HG02588 (cell line): ENCODE measurements at regions not wholly inside any gene's neighbourhood (a gene's known extent, or its start where the extent isn't known, plus 50 kb on each side); places are given as distances from the start of the nearest gene placed in this dataset.

Source experiments
- ATAC-seq: cut with Tn5 transposase; IDR thresholded peaks from one replicate; pipeline ENCODE4 v1.9.1; 2021; ENCODE audit warnings: mild to moderate bottlenecking, moderate library complexity; ENCODE audit not compliant: unreplicated experiment

GRCh38 chr7:46143949-46144917, 223.2 kb upstream of the IGFBP3 start:
- no peak for ATAC-seq

GRCh38 chr7:46143421-46143820, 222.3 kb upstream of the IGFBP3 start:
- no peak for ATAC-seq

GRCh38 chr7:46139079-46139478, 218.0 kb upstream of the IGFBP3 start:
- ATAC-seq, result no peak

GRCh38 chr7:46137725-46138124, 216.7 kb upstream of the IGFBP3 start:
- no peak for ATAC-seq

GRCh38 chr7:46135557-46135956, 214.5 kb upstream of the IGFBP3 start:
- ATAC-seq, result no peak

GRCh38 chr7:46134795-46135194, 213.7 kb upstream of the IGFBP3 start:
- ATAC-seq, result no peak

- ATAC-seq, result no peak
Measured at GRCh38 chr7:46134385-46134784, 213.3 kb upstream of the IGFBP3 start.

- ATAC-seq, result no peak
Measured at GRCh38 chr7:46133751-46134150, 212.7 kb upstream of the IGFBP3 start.

- ATAC-seq, result no peak
Measured at GRCh38 chr7:46133072-46133471, 212.0 kb upstream of the IGFBP3 start.

- no peak for ATAC-seq
Measured at GRCh38 chr7:46131916-46132795, 211.1 kb upstream of the IGFBP3 start.

GRCh38 chr7:46129831-46130230, 208.8 kb upstream of the IGFBP3 start:
- ATAC-seq, result no peak

GRCh38 chr7:46127814-46128213, 206.7 kb upstream of the IGFBP3 start:
- ATAC-seq, result no peak

- no peak for ATAC-seq
Measured at GRCh38 chr7:46126675-46127300, 205.7 kb upstream of the IGFBP3 start.

- no peak for ATAC-seq
Measured at GRCh38 chr7:46123756-46124343, 202.8 kb upstream of the IGFBP3 start.

GRCh38 chr7:46115410-46115809, 194.3 kb upstream of the IGFBP3 start:
- no peak for ATAC-seq

GRCh38 chr7:46109437-46109836, 188.4 kb upstream of the IGFBP3 start:
- ATAC-seq, result no peak

GRCh38 chr7:46108272-46108671, 187.2 kb upstream of the IGFBP3 start:
- no peak for ATAC-seq

- ATAC-seq, result no peak
Measured at GRCh38 chr7:46107610-46108217, 186.6 kb upstream of the IGFBP3 start.

GRCh38 chr7:46100521-46100920, 179.4 kb upstream of the IGFBP3 start:
- ATAC-seq, result no peak

- no peak for ATAC-seq
Measured at GRCh38 chr7:46099076-46099475, 178.0 kb upstream of the IGFBP3 start.
